ENCODE measurements at regions not wholly inside any gene's neighbourhood (a gene's known extent, or its start where the extent isn't known, plus 50 kb on each side); places are given as distances from the start of the nearest gene placed in this dataset.

GRCh38 chr21:33152732-33153130, 77.0 kb upstream of the IFNAR2 start:
- DNase-seq (ENCODE audit: extremely low spot score, insufficient read length, low read depth), result no peak
- FAIRE-seq, result no peak

- no peak for FAIRE-seq
- no peak for DNase-seq (ENCODE audit: extremely low spot score, insufficient read length, low read depth)
Measured at GRCh38 chr21:33155005-33155404, 74.7 kb upstream of the IFNAR2 start.

GRCh38 chr21:33155422-33155821, 74.3 kb upstream of the IFNAR2 start:
- FAIRE-seq, result no peak
- no peak for DNase-seq (ENCODE audit: extremely low spot score, insufficient read length, low read depth)

GRCh38 chr21:33157303-33157702, 72.4 kb upstream of the IFNAR2 start:
- no peak for DNase-seq (ENCODE audit: extremely low spot score, insufficient read length, low read depth)
- no peak for FAIRE-seq

GRCh38 chr21:33158654-33159053, 71.1 kb upstream of the IFNAR2 start:
- no peak for FAIRE-seq
- DNase-seq (ENCODE audit: extremely low spot score, insufficient read length, low read depth), result no peak

GRCh38 chr21:33162436-33162951, 67.2 kb upstream of the IFNAR2 start:
- FAIRE-seq, result no peak

GRCh38 chr21:33168886-33169285, 60.9 kb upstream of the IFNAR2 start:
- DNase-seq (ENCODE audit: extremely low spot score, insufficient read length, low read depth), result no peak
- FAIRE-seq, result no peak

More at GRCh38 chr21:33162436-33162951, 67.2 kb upstream of the IFNAR2 start:
- DNase-seq (ENCODE audit: extremely low spot score, insufficient read length, low read depth), result no peak

- DNase-seq (ENCODE audit: extremely low spot score, insufficient read length, low read depth), result no peak
- FAIRE-seq, result no peak
Measured at GRCh38 chr21:33169359-33169758, 60.4 kb upstream of the IFNAR2 start.

- no peak for FAIRE-seq
- DNase-seq (ENCODE audit: extremely low spot score, insufficient read length, low read depth), result no peak
Measured at GRCh38 chr21:33171616-33172169, 58.0 kb upstream of the IFNAR2 start.

GRCh38 chr21:33174756-33175155, 55.0 kb upstream of the IFNAR2 start:
- FAIRE-seq (no peak), DNase-seq (ENCODE audit: extremely low spot score, insufficient read length, low read depth) (no peak)

Data from GM18507 (cell line).